ENCODE measurements at regions not wholly inside any gene's neighbourhood (a gene's known extent, or its start where the extent isn't known, plus 50 kb on each side); places are given as distances from the start of the nearest gene placed in this dataset.

GRCh38 chr14:42541535-42542001, 934.9 kb downstream of the LRFN5 start:
- H3K27me3 ChIP-seq = no peaks in the 10 kb centered on the region
- TF ChIP-seq Cebpa-rat (IDR thresholded peaks at IDR 0.05) = no peak
- H3K9me3 ChIP-seq (replicated peaks in 1 of 11) = no peaks in the 10 kb centered on the region
- H3K4me2 ChIP-seq = no peak overlapping the region
- H3K4me1 ChIP-seq = no peaks in the 10 kb centered on the region
- H3K4me3 ChIP-seq = no peak overlapping the region
- H3K36me3 ChIP-seq = no peaks in the 10 kb centered on the region
- no peak overlapping the region for H3K27ac ChIP-seq
- no peak overlapping the region for H3K9ac ChIP-seq
- no peaks in the 10 kb centered on the region for H4K20me1 ChIP-seq

- no peaks in the 10 kb centered on the region for H3K36me3 ChIP-seq
- no peaks in the 10 kb centered on the region for H3K27me3 ChIP-seq
- H3K9me3 ChIP-seq (replicated peaks in 1 of 11) = no peaks in the 10 kb centered on the region
- H3K27ac ChIP-seq = no peak overlapping the region
- H3K4me2 ChIP-seq = no peak overlapping the region
- H4K20me1 ChIP-seq = no peaks in the 10 kb centered on the region
- no peak overlapping the region for H3K4me3 ChIP-seq
- TF ChIP-seq Cebpa-rat (IDR thresholded peaks at IDR 0.05) = no peak
- H3K9ac ChIP-seq = no peak overlapping the region
- H3K4me1 ChIP-seq = no peaks in the 10 kb centered on the region
Observed at GRCh38 chr14:42535397-42535796, 928.7 kb downstream of the LRFN5 start.

- no peaks in the 10 kb centered on the region for H3K4me1 ChIP-seq
- no peak overlapping the region for H3K27ac ChIP-seq
- no peak overlapping the region for H3K4me2 ChIP-seq
- no peak overlapping the region for H3K9ac ChIP-seq
- H3K9me3 ChIP-seq (replicated peaks in 1 of 11) = no peaks in the 10 kb centered on the region
- no peak for TF ChIP-seq Cebpa-rat (IDR thresholded peaks at IDR 0.05)
- H3K27me3 ChIP-seq = no peaks in the 10 kb centered on the region
- no peak overlapping the region for H3K4me3 ChIP-seq
- no peaks in the 10 kb centered on the region for H3K36me3 ChIP-seq
- no peaks in the 10 kb centered on the region for H4K20me1 ChIP-seq
Observed at GRCh38 chr14:42533476-42533875, 926.8 kb downstream of the LRFN5 start.

GRCh38 chr14:42532194-42532593, 925.5 kb downstream of the LRFN5 start:
- no peaks in the 10 kb centered on the region for H3K27me3 ChIP-seq
- H3K9me3 ChIP-seq (replicated peaks in 1 of 11) = no peaks in the 10 kb centered on the region
- no peak for TF ChIP-seq Cebpa-rat (IDR thresholded peaks at IDR 0.05)
- H3K4me1 ChIP-seq = no peaks in the 10 kb centered on the region
- no peak overlapping the region for H3K4me3 ChIP-seq
- no peaks in the 10 kb centered on the region for H3K36me3 ChIP-seq
- no peaks in the 10 kb centered on the region for H4K20me1 ChIP-seq
- no peak overlapping the region for H3K4me2 ChIP-seq
- no peak overlapping the region for H3K27ac ChIP-seq
- H3K9ac ChIP-seq = no peak overlapping the region

GRCh38 chr14:42527141-42527540, 920.5 kb downstream of the LRFN5 start:
- H3K27me3 ChIP-seq = no peaks in the 10 kb centered on the region
- H3K9ac ChIP-seq = no peak overlapping the region
- no peaks in the 10 kb centered on the region for H3K9me3 ChIP-seq (replicated peaks in 1 of 11)
- H3K27ac ChIP-seq = no peak overlapping the region
- TF ChIP-seq Cebpa-rat (IDR thresholded peaks at IDR 0.05) = no peak
- H3K4me3 ChIP-seq = no peak overlapping the region
- H3K4me2 ChIP-seq = no peak overlapping the region
- H4K20me1 ChIP-seq = no peaks in the 10 kb centered on the region
- H3K4me1 ChIP-seq = peaks cover 0 to 9% (median 7%) of the 10 kb centered on the region in 10 experiments; a peak in 10 of 20 replicates
- no peaks in the 10 kb centered on the region for H3K36me3 ChIP-seq

GRCh38 chr14:42523666-42524065, 917.0 kb downstream of the LRFN5 start:
- Histone ChIP-seq H3K4me1 (peaks cover 0 to 9% (median 7%) of the 10 kb centered on the region in 10 experiments; a peak in 10 of 20 replicates), H4K20me1 (no peaks in the 10 kb centered on the region), H3K27me3 (no peaks in the 10 kb centered on the region), H3K4me3 (peak overlapping the region in 2 of 10 experiments; percentile 10 to 13; a peak in 1 of 20 replicates), H3K9me3 (replicated peaks in 1 of 11) (no peaks in the 10 kb centered on the region), H3K36me3 (no peaks in the 10 kb centered on the region), H3K27ac (peak overlapping the region in 5 of 11 experiments; percentile 0 to 56 (median 29); a peak in 5 of 22 replicates), H3K4me2 (peak overlapping the region in 10 of 11 experiments; percentile 0 to 68 (median 28); a peak in 15 of 22 replicates), H3K9ac (no peak overlapping the region)
- 0 out of 22 replicates have a peak, but pooled peaks of 1 of the 11 experiments have one; percentile 14 for TF ChIP-seq Cebpa-rat (IDR thresholded peaks at IDR 0.05)

GRCh38 chr14:42517806-42518500, 911.3 kb downstream of the LRFN5 start:
- Histone ChIP-seq H3K9me3 (replicated peaks in 1 of 11) (no peaks in the 10 kb centered on the region), H3K27ac (peak overlapping the region in 7 of 11 experiments; percentile 8 to 44 (median 24); a peak in 7 of 22 replicates), H3K9ac (no peak overlapping the region), H3K36me3 (no peaks in the 10 kb centered on the region), H3K4me1 (peaks cover 0 to 23% (median 7%) of the 10 kb centered on the region in 10 experiments; a peak in 11 of 20 replicates), H3K4me2 (peak overlapping the region in 8 of 11 experiments; percentile 7 to 65 (median 36); a peak in 13 of 22 replicates), H4K20me1 (no peaks in the 10 kb centered on the region), H3K27me3 (no peaks in the 10 kb centered on the region), H3K4me3 (no peak overlapping the region)
- TF ChIP-seq Cebpa-rat (IDR thresholded peaks at IDR 0.05) = no peak

- Histone ChIP-seq H3K4me2 (peak overlapping the region in 2 of 11 experiments; percentile 36 to 50; a peak in 3 of 22 replicates), H3K4me1 (peaks cover 0 to 23% (median 7%) of the 10 kb centered on the region in 10 experiments; a peak in 11 of 20 replicates), H3K9ac (no peak overlapping the region), H3K27ac (no peak overlapping the region), H4K20me1 (no peaks in the 10 kb centered on the region), H3K9me3 (replicated peaks in 1 of 11) (no peaks in the 10 kb centered on the region), H3K36me3 (no peaks in the 10 kb centered on the region), H3K4me3 (no peak overlapping the region), H3K27me3 (no peaks in the 10 kb centered on the region)
- TF ChIP-seq Cebpa-rat (IDR thresholded peaks at IDR 0.05) = no peak
Observed at GRCh38 chr14:42513837-42514236, 907.2 kb downstream of the LRFN5 start.

GRCh38 chr14:42510071-42510470, 903.4 kb downstream of the LRFN5 start:
- Histone ChIP-seq H3K27me3 (no peaks in the 10 kb centered on the region), H3K36me3 (no peaks in the 10 kb centered on the region), H3K4me2 (no peak overlapping the region), H3K27ac (no peak overlapping the region), H3K9ac (no peak overlapping the region), H3K9me3 (replicated peaks in 1 of 11) (no peaks in the 10 kb centered on the region), H4K20me1 (no peaks in the 10 kb centered on the region), H3K4me1 (peaks cover 0 to 22% (median 0%) of the 10 kb centered on the region in 10 experiments; a peak in 6 of 20 replicates), H3K4me3 (no peak overlapping the region)
- TF ChIP-seq Cebpa-rat (IDR thresholded peaks at IDR 0.05) = no peak
